Mesendoderm (in vitro differentiated cells): ENCODE measurements at regions not wholly inside any gene's neighbourhood (a gene's known extent, or its start where the extent isn't known, plus 50 kb on each side); places are given as distances from the start of the nearest gene placed in this dataset. TPM values are rescaled to one million over a fixed set of nuclear protein-coding genes. Genes with fewer than 3 reads are reported as not detected.
A peak's percentile ranks its signal among the peaks of the same experiment; 100 is the strongest.

ENCODE experiments used
- DNase-seq: peaks from one replicate; pipeline ENCODE4 v3.0.0; 2013
- H2AK5ac ChIP-seq: 2 replicates; pipeline ENCODE4 v1.6.1; 2013; ENCODE audit warnings: low read length, inconsistent platforms
- H2BK120ac ChIP-seq: 2 replicates; pipeline ENCODE4 v1.6.1; 2013; ENCODE audit warnings: low read depth, mild to moderate bottlenecking, low read length, moderate library complexity, mixed read lengths
- H2BK15ac ChIP-seq: replicated peaks from 2 replicates; pipeline ENCODE4 v1.6.1; 2013; ENCODE audit warnings: low read depth, mild to moderate bottlenecking, moderate library complexity
- H2BK5ac ChIP-seq: 2 replicates; pipeline ENCODE4 v1.6.1; 2013; ENCODE audit warnings: low read length, inconsistent platforms
- H3K18ac ChIP-seq: 2 replicates; pipeline ENCODE4 v1.6.1; 2013; ENCODE audit warnings: mild to moderate bottlenecking, low read length, mixed read lengths
- H3K23ac ChIP-seq: one replicate; pipeline ENCODE4 v1.6.1; 2013; ENCODE audit warnings: low read length
- H3K27ac ChIP-seq: 2 replicates; pipeline ENCODE4 v1.5.1; 2013; ENCODE audit warnings: low read depth, mild to moderate bottlenecking, inconsistent platforms, low read length, moderate library complexity
- H3K27me3 ChIP-seq: 2 replicates; pipeline ENCODE4 v1.6.1; 2013; ENCODE audit warnings: low read length, control low read depth, mild to moderate bottlenecking, inconsistent platforms; ENCODE audit not compliant: insufficient read depth, poor library complexity
- H3K36me3 ChIP-seq: 2 replicates; pipeline ENCODE4 v1.6.1; 2013; ENCODE audit warnings: low read length, inconsistent platforms; ENCODE audit not compliant: control insufficient read depth, insufficient read depth
- H3K4ac ChIP-seq: one replicate; pipeline ENCODE4 v1.6.1; 2013; ENCODE audit warnings: low read depth, mild to moderate bottlenecking, low read length, moderate library complexity
- H3K4me1 ChIP-seq: 2 replicates; pipeline ENCODE4 v1.6.1; 2013; ENCODE audit warnings: low read depth, low read length, inconsistent platforms; ENCODE audit not compliant: control insufficient read depth
- H3K4me2 ChIP-seq: 2 replicates; pipeline ENCODE4 v1.6.1; 2013; ENCODE audit warnings: low read length
- H3K4me3 ChIP-seq: 2 replicates; pipeline ENCODE4 v1.5.1; 2013; ENCODE audit warnings: mild to moderate bottlenecking, low read length
- H3K56ac ChIP-seq: one replicate; pipeline ENCODE4 v1.6.1; 2013; ENCODE audit warnings: low read length
- H3K79me1 ChIP-seq: 2 replicates; pipeline ENCODE4 v1.6.1; 2013; ENCODE audit warnings: low read length, inconsistent platforms
- H3K79me2 ChIP-seq: 2 replicates; pipeline ENCODE4 v1.6.1; 2013; ENCODE audit warnings: mild to moderate bottlenecking, low read length; ENCODE audit not compliant: control insufficient read depth, insufficient read depth
- H3K9ac ChIP-seq: 2 replicates; pipeline ENCODE4 v1.6.1; 2013; ENCODE audit warnings: low read length, inconsistent platforms
- H4K5ac ChIP-seq: one replicate; pipeline ENCODE4 v1.6.1; 2013; ENCODE audit warnings: low read length
- H4K8ac ChIP-seq: one replicate; pipeline ENCODE4 v1.6.1; 2013; ENCODE audit warnings: low read depth, mild to moderate bottlenecking, control low read depth, low read length, moderate library complexity
- WGBS: extraction: QIAGEN DNeasy Blood & Tissue Kit; methylation state at CpG from one replicate; pipeline ENCODE4 v1.1.7; 2013; ENCODE audit warnings: low lambda C conversion rate, missing lambda C conversion rate; ENCODE audit not compliant: insufficient coverage; ENCODE audit errors: extremely low coverage; 5-methylcytosine and 5-hydroxymethylcytosine counted together
- small RNA-seq: library from polyadenylated mRNA; stranded (forward); fragments of <200 nt; extraction: miRNeasy Mini kit (QIAGEN cat#:217004); gene quantifications from one replicate; pipeline ENCODE3, GENCODE V24; 2013; ENCODE audit not compliant: insufficient read depth

- peak overlapping the region; percentile 14 for H2AK5ac ChIP-seq
- H3K27ac ChIP-seq, result no peak overlapping the region
- H3K79me2 ChIP-seq, result no peaks in the 10 kb centered on the region
- no peak overlapping the region for H2BK120ac ChIP-seq
- H3K27me3 ChIP-seq, result no peaks in the 10 kb centered on the region
- H2BK5ac ChIP-seq, result no peak overlapping the region
- H3K4me3 ChIP-seq, result no peak overlapping the region
- no peak overlapping the region for H3K4ac ChIP-seq
- H3K9ac ChIP-seq, result no peak overlapping the region
- no peak overlapping the region for H2BK15ac ChIP-seq
- no peak overlapping the region for H4K5ac ChIP-seq
- H4K8ac ChIP-seq, result no peak overlapping the region
- no peak overlapping the region for H3K23ac ChIP-seq
- no peak overlapping the region for H3K18ac ChIP-seq
- H3K79me1 ChIP-seq, result no peaks in the 10 kb centered on the region
- DNase-seq, result no peak
- no peak overlapping the region for H3K4me2 ChIP-seq
- no peaks in the 10 kb centered on the region for H3K36me3 ChIP-seq
- H3K56ac ChIP-seq, result peak overlapping the region; percentile 51
- H3K4me1 ChIP-seq, result peaks cover 2% of the 10 kb centered on the region
- WGBS, result no CpG with 5 or more reads among the region's 3 CpGs
Measured at GRCh38 chr2:152815634-152816257, 97.3 kb downstream of the ARL6IP6 start.

- Histone ChIP-seq H3K4me3 (no peak overlapping the region), H3K36me3 (no peaks in the 10 kb centered on the region), H3K18ac (no peak overlapping the region), H2BK5ac (peak overlapping the region; percentile 15), H3K27me3 (no peaks in the 10 kb centered on the region), H4K8ac (no peak overlapping the region), H3K27ac (no peak overlapping the region), H3K4me1 (peaks cover 2% of the 10 kb centered on the region), H3K23ac (no peak overlapping the region), H3K4me2 (no peak overlapping the region), H2BK15ac (no peak overlapping the region), H3K9ac (no peak overlapping the region), H3K79me1 (no peaks in the 10 kb centered on the region), H3K79me2 (no peaks in the 10 kb centered on the region), H3K4ac (no peak overlapping the region), H2BK120ac (no peak overlapping the region), H3K56ac (no peak overlapping the region), H4K5ac (no peak overlapping the region), H2AK5ac (no peak overlapping the region)
- WGBS, result no CpG with 5 or more reads among the region's 5 CpGs
- no peak for DNase-seq
Measured at GRCh38 chr2:152814475-152815030, 96.1 kb downstream of the ARL6IP6 start.

- H3K23ac ChIP-seq, result no peak overlapping the region
Measured at GRCh38 chr2:152813351-152813750, 94.9 kb downstream of the ARL6IP6 start.

More at GRCh38 chr2:152813351-152813750, 94.9 kb downstream of the ARL6IP6 start:
- Histone ChIP-seq H3K4me3 (no peak overlapping the region), H2AK5ac (peak overlapping the region; percentile 56), H3K18ac (no peak overlapping the region), H2BK120ac (no peak overlapping the region), H2BK5ac (no peak overlapping the region), H3K4me2 (no peak overlapping the region), H3K79me2 (no peaks in the 10 kb centered on the region), H3K9ac (no peak overlapping the region), H3K79me1 (no peaks in the 10 kb centered on the region), H3K27me3 (no peaks in the 10 kb centered on the region), H3K4me1 (peaks cover 2% of the 10 kb centered on the region), H4K5ac (no peak overlapping the region), H4K8ac (no peak overlapping the region), H3K56ac (peak overlapping the region; percentile 28), H3K4ac (no peak overlapping the region), H2BK15ac (no peak overlapping the region), H3K36me3 (no peaks in the 10 kb centered on the region), H3K27ac (no peak overlapping the region)
- DNase-seq, result no peak

Small RNA genes in the stretch of these regions (small RNA-seq; reads per million reads assigned to genes)
- gene AC009969.1 (not detected), gene AC079150.2 (not detected)
